ENCODE measurements at regions not wholly inside any gene's neighbourhood (a gene's known extent, or its start where the extent isn't known, plus 50 kb on each side); places are given as distances from the start of the nearest gene placed in this dataset.
"Not testable (repeated sequence)": the region's sequence is repeated elsewhere in the genome, so short reads cannot be mapped to it uniquely, and the experiment has no call there.

- not testable (repeated sequence) for TF ChIP-seq CEBPB (IDR thresholded peaks at IDR 0.05; ENCODE audit: low read depth, low read length); CTCF (conservative IDR thresholded peaks at IDR 0.05; ENCODE audit: low read depth, low read length); RAD21 (IDR thresholded peaks at IDR 0.05; ENCODE audit: low read length); POLR2A (IDR thresholded peaks at IDR 0.05; ENCODE audit: low read depth, low read length); MAZ (IDR thresholded peaks at IDR 0.05; ENCODE audit: borderline replicate concordance, low read depth, low read length); MXI1 (IDR thresholded peaks at IDR 0.05; ENCODE audit: borderline replicate concordance, low read depth, low read length); RFX5 (IDR thresholded peaks at IDR 0.05; ENCODE audit: low read depth, low read length); MAFK (IDR thresholded peaks at IDR 0.05; ENCODE audit: low read depth, low read length); ELK1 (IDR thresholded peaks at IDR 0.05; ENCODE audit: borderline replicate concordance, low read depth, low read length); CHD1 (IDR thresholded peaks at IDR 0.05; ENCODE audit: low read depth, low read length); BHLHE40 (IDR thresholded peaks at IDR 0.05; ENCODE audit: low read depth, low read length)
Observed at GRCh38 chr7:29750373-29750940, 55.9 kb upstream of the WIPF3 start.
